Uterus (tissue), 2 donors: ENCODE measurements at regions not wholly inside any gene's neighbourhood (a gene's known extent, or its start where the extent isn't known, plus 50 kb on each side); places are given as distances from the start of the nearest gene placed in this dataset.

ENCODE experiments used
- CTCF ChIP-seq, 4 experiments: fragments of 200-600 bp in 2 of 4; fragments of 450-650 bp in 2 of 4; sonication (generic) in 2 of 4; IDR thresholded peaks; one replicate each; pipeline ENCODE4 v1.5.1; 2016 to 2019; ENCODE audit warnings: antibody characterized with exemption in 4 of 4, mild to moderate bottlenecking in 2 of 4, moderate library complexity in 1 of 4
- POLR2A ChIP-seq, 2 donors: fragments of 450-650 bp; IDR thresholded peaks; one replicate each; pipeline ENCODE4 v1.6.1; 2016; ENCODE audit warnings: antibody characterized with exemption in 2 of 2, mild to moderate bottlenecking in 1 of 2, moderate library complexity in 1 of 2

- TF ChIP-seq CTCF (IDR thresholded peaks at IDR 0.05) (no peak), POLR2A (IDR thresholded peaks at IDR 0.05) (no peak)
These were observed 200.2 kb upstream of the DDX18 start for GRCh38 chr2:117614296-117614695.
